Pancreas (tissue), 10 donors: ENCODE measurements at regions not wholly inside any gene's neighbourhood (a gene's known extent, or its start where the extent isn't known, plus 50 kb on each side); places are given as distances from the start of the nearest gene placed in this dataset.

Source experiments
- ATAC-seq, 4 donors: fragments of 200-7000 bp; cut with Tn5 transposase; one replicate each; pipeline versions ENCODE4 v1.8.0 to v1.9.1; 2020; ENCODE audit warnings: mild to moderate bottlenecking in 4 of 4, moderate library complexity in 4 of 4
- DNase-seq, 6 donors: peaks; one replicate each; pipeline ENCODE4 v3.0.0-alpha.2; 2020
- FAIRE-seq: peaks from 2 replicates; lab custom pipeline; 2012; peaks lifted over from hg19 to GRCh38; lab: Jason Lieb, UNC
- H3K27ac ChIP-seq, 4 donors: fragments of 200-600 bp; sonication (generic); 1 replicate in 3 of 4; 2 replicates in 1 of 4; pipeline versions ENCODE4 v1.5.0 to v1.8.0; 2020
- H3K27me3 ChIP-seq, 4 donors: fragments of 200-600 bp; one replicate each; pipeline ENCODE4 v1.8.0; 2021
- H3K36me3 ChIP-seq, 3 donors: fragments of 200-600 bp; sonication (generic) in 1 of 3; one replicate each; pipeline versions ENCODE4 v1.5.0 to v1.8.0; 2020 to 2021
- H3K4me1 ChIP-seq, 3 donors: fragments of 200-600 bp; one replicate each; pipeline ENCODE4 v1.8.0; 2021
- H3K4me3 ChIP-seq, 4 donors: fragments of 200-600 bp; sonication (generic) in 2 of 4; one replicate each; pipeline versions ENCODE4 v1.5.0 to v1.8.0; 2020 to 2021
- H3K9me3 ChIP-seq, 4 donors: fragments of 200-600 bp; one replicate each; pipeline ENCODE4 v1.8.0; 2021
- WGBS, 2 donors: extraction: QIAGEN DNeasy Blood & Tissue Kit; methylation state at CpG; one replicate each; pipeline ENCODE4 v1.1.7; 2013; 5-methylcytosine and 5-hydroxymethylcytosine counted together
- intact Hi-C, 3 donors: fragments of 100-400 bp; cut with DNase I; formaldehyde crosslinking; loops; one replicate each; pipeline versions ENCODE4 v1.11.1 to v1.14.2; 2022
- TF ChIP-seq, protein P1 (sequence below), 4 donors: fragments of 200-600 bp; sonication (generic) in 3 of 4; IDR thresholded peaks; one replicate each; pipeline versions ENCODE4 v1.5.0 to v1.8.0; 2021; ENCODE audit warnings: antibody characterized with exemption in 4 of 4
- donor health status: healthy with polysubstance abuse.
- donor health status: DM: no; HTN: no; CAD: no; lungs with moderate emphysema.
- donor health status: DM: no; HTN: no; CAD: no.
- donor health status: control.
- donor health status: control.
- donor health status: Bipolar disorder and iron deficiency.
- donor health status: DM: yes; HTN: yes; CAD: no.
- donor health status: DM: no; HTN: no; CAD: no.
- donor health status: DM: no; HTN: no; CAD: no.
- donor health status: DM: yes; HTN: yes; CAD: no.

DNA sequence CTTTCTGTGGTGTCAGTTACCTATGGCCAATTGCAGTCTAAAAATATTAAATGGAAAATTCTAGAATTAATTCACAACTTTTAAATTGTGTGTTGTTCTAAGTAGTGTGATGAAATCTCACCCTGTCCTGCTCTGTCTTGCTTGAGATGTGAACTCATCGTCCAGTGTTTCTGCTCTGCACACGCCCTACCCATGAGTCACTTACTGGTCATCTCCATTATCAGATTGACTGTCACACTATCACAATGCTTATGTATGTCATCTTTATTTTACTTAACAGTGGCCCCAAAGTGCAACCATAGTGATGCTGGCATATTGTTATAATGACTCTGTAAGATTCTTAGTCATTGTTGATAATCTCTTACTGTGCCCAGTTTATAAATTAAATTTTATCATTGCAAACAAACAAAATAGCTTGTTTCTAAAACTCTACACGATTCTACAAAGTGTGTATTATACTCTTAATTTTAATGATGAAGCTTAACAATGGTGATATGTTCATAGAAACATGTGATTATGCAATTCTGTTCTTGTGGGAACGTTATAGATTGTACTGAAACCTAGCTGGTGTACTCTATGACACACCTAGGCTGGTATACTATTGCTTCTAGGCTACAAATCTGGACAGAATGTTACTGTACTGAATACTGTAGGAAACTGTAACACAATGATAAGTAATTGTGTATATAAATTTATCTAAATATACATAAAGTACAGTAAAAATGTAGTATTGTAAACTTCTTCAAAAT is 1086.8 kb upstream of the PIK3C3 start:
- WGBS, 2 donors: 34 to 39% methylated on average over 4 of the region's 4 CpGs
- no peaks in the 10 kb centered on the region for H3K27me3 ChIP-seq
- ATAC-seq: no peak
- no peak for DNase-seq
- peaks cover 0 to 2% (median 0%) of the 10 kb centered on the region in 3 donors for H3K36me3 ChIP-seq
- no peaks in the 10 kb centered on the region for H3K9me3 ChIP-seq
- H3K4me3 ChIP-seq: no peak overlapping the region
- intact Hi-C loops: no loop called here
- no peak overlapping the region for H3K27ac ChIP-seq
- H3K4me1 ChIP-seq: no peaks in the 10 kb centered on the region
- FAIRE-seq: no peak
- TF ChIP-seq, protein P1, sequence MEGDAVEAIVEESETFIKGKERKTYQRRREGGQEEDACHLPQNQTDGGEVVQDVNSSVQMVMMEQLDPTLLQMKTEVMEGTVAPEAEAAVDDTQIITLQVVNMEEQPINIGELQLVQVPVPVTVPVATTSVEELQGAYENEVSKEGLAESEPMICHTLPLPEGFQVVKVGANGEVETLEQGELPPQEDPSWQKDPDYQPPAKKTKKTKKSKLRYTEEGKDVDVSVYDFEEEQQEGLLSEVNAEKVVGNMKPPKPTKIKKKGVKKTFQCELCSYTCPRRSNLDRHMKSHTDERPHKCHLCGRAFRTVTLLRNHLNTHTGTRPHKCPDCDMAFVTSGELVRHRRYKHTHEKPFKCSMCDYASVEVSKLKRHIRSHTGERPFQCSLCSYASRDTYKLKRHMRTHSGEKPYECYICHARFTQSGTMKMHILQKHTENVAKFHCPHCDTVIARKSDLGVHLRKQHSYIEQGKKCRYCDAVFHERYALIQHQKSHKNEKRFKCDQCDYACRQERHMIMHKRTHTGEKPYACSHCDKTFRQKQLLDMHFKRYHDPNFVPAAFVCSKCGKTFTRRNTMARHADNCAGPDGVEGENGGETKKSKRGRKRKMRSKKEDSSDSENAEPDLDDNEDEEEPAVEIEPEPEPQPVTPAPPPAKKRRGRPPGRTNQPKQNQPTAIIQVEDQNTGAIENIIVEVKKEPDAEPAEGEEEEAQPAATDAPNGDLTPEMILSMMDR (IDR thresholded peaks at IDR 0.05): no peak

DNA sequence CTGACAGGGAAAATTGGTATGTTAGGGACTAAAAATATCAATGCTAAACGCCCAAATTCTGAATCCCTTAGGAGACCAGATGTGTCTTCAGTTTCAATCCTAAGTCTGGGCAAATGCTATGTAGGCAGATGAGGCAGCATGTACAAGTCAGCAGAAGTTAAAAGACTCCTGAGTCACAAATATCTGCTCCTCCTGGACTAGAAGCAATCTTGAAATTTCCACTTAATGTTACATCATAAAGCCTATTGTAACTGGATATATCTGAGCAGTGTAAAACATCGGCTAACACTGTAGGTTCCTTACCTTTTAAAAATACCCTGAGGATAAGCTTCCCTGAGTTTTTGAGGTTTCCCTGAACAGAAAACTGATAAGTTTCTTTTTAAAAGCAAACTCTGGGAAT is 1087.6 kb upstream of the PIK3C3 start:
- Histone ChIP-seq H3K36me3 (peaks cover 0 to 2% (median 0%) of the 10 kb centered on the region in 3 donors), H3K4me1 (no peaks in the 10 kb centered on the region), H3K27me3 (no peaks in the 10 kb centered on the region), H3K4me3 (no peak overlapping the region), H3K9me3 (no peaks in the 10 kb centered on the region), H3K27ac (no peak overlapping the region)
- intact Hi-C loops: no loop called here
- no peak for FAIRE-seq
- TF ChIP-seq, protein P1 (IDR thresholded peaks at IDR 0.05): no peak
- no peak for DNase-seq
- WGBS, 2 donors: 69 to 71% methylated on average over 2 of the region's 2 CpGs
- no peak for ATAC-seq

DNA sequence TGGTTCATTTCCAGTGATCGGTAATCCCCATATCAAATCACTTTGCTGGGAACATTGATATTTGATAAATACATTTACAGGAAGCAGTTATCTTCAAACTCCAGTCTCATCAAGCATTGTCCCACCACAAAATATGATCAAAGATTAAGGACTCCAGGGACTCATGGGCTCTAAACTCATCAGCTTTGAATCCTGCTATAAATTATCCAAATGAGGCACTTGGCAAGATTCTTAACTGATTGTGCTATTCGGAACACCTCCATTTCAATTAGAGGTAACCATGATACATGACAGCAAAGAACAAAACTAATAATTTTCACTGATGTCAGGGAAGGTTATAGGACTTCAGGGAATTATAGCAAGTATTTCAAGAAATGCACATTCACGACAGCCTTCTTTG is 1088.1 kb upstream of the PIK3C3 start:
- TF ChIP-seq, protein P1 (IDR thresholded peaks at IDR 0.05): no peak
- Histone ChIP-seq H3K27me3 (no peaks in the 10 kb centered on the region), H3K27ac (no peak overlapping the region), H3K4me1 (no peaks in the 10 kb centered on the region), H3K36me3 (peaks cover 0 to 2% (median 0%) of the 10 kb centered on the region in 3 donors), H3K4me3 (no peak overlapping the region), H3K9me3 (no peaks in the 10 kb centered on the region)
- ATAC-seq (no peak), FAIRE-seq (no peak), DNase-seq (no peak)
- 70 to 77% methylated on average over 3 of the region's 3 CpGs for WGBS, 2 donors
- intact Hi-C loops: no loop called here

DNA sequence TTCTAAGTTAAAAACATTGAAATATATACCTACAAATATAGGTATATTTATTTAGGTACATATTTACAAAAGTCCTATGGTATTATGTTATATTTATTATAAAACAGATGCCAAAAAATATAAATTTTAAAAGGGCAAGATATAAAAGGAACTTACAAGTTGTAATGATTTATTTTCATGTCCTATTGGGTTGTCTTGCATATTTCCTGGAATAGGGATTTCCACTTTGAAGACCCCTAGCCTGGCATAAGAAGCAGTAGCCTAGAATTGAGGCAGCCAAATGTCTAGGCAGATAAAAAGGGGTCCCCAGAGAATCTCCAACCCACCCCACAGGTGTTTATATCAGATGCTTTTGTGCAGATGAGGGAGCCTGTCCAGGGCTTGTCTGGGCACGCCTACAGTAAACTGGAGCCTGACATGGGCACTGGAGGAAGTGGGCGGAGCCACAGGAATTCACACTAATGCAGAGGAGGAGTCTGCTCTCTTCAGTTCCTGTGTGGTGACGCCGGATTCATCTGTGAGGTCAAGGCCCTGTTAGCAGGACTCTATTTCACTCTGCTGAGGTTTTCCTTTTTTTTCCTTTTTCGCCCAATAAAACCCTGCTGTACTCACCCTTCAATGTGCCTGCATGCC is 1088.9 kb upstream of the PIK3C3 start:
- FAIRE-seq: no peak
- intact Hi-C loops: no loop called here
- Histone ChIP-seq H3K36me3 (peaks cover 0 to 2% (median 0%) of the 10 kb centered on the region in 3 donors), H3K27ac (no peak overlapping the region), H3K27me3 (no peaks in the 10 kb centered on the region), H3K4me3 (no peak overlapping the region), H3K9me3 (no peaks in the 10 kb centered on the region), H3K4me1 (no peaks in the 10 kb centered on the region)
- WGBS, 2 donors: 67 to 72% methylated on average over 5 of the region's 5 CpGs
- DNase-seq: no peak
- ATAC-seq: no peak
- TF ChIP-seq, protein P1 (IDR thresholded peaks at IDR 0.05): no peak

DNA sequence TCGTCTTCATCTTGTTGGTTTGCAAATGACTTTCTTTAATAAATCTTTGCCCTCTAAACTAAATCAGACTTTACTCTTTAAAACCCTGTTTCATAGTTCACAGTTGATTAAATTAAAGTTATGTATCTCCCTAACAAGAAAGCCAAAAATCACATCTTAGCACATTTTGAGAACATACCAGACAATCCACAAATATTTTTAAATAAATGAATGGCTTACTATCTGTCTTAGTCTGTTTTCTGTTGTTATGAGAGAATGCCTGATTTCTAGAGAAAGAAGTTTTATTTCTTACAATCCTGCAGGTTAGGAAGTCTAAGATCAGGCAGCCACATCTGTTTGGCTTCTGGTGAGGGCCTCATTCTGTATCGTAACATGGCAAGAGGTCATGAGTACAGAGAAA is 1090.2 kb upstream of the PIK3C3 start:
- Histone ChIP-seq H3K27ac (no peak overlapping the region), H3K27me3 (no peaks in the 10 kb centered on the region), H3K4me1 (no peaks in the 10 kb centered on the region), H3K36me3 (peaks cover 0 to 2% (median 0%) of the 10 kb centered on the region in 3 donors), H3K9me3 (no peaks in the 10 kb centered on the region), H3K4me3 (no peak overlapping the region)
- intact Hi-C loops: no loop called here
- WGBS, 2 donors: 78 to 84% methylated on average over 2 of the region's 2 CpGs
- no peak for FAIRE-seq
- TF ChIP-seq, protein P1 (IDR thresholded peaks at IDR 0.05): no peak
- no peak for DNase-seq
- ATAC-seq: no peak
